ENCODE measurements at regions not wholly inside any gene's neighbourhood (a gene's known extent, or its start where the extent isn't known, plus 50 kb on each side); places are given as distances from the start of the nearest gene placed in this dataset.

DNA sequence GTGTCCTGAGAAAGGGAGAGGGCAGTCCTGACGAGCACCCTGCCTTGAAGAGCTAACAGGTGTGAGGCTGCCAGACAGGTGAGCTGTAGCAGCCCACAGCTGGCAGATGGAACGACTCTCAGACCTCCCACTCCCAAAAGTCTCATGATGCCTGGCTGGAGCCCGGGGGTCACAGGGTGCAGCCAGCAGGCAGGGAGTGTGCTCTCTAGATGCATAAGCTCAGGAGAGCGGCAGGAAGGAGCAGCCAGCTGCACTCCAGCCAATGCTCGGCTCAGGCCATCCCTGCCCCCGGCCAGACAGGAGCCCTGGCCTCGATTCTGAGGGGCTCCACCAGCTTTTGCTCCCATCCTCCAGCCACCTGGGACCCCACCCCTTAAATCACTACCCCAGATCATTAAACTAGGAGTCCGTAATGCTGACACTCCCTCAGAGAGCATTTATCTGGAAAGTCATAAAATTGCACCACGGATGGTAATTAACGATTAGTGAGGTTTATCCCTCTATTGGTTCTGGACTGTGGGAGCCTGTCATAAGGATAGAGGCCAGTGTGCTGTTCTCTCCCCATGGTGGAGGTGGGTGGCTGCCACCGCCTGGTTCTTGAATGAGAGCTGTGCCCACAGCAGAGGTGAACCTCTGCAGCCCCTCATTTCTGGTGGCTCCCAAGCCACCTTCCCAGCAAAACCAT is 63.5 kb upstream of the ZMIZ1 start:
- in situ Hi-C loops (cut with HindIII; ENCODE audit: low sequenced_read_pairs), result no loop called here
- DNase-seq (ENCODE audit: low spot score), result no peak

DNA sequence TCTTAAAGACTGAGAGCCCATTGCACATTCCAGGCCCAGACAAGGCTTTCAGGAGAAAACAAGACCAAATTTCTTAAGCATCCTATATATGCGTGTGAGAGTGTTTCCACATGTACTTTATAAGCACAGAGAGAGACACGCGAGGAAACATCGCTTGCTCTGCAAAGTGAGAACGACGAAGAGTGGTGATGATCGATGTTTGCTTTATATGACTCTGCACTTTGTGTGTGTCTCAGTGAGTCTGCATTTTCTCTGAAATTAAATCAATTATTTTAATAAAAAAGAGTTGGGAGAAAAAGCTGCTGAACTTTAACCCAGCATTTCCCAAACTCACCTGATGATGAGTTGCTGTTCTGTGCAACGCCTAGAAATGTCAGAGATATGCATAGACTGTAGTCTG is 61.7 kb upstream of the ZMIZ1 start:
- in situ Hi-C loops (cut with HindIII; ENCODE audit: low sequenced_read_pairs), result no loop called here
- DNase-seq (ENCODE audit: low spot score), result no peak

DNA sequence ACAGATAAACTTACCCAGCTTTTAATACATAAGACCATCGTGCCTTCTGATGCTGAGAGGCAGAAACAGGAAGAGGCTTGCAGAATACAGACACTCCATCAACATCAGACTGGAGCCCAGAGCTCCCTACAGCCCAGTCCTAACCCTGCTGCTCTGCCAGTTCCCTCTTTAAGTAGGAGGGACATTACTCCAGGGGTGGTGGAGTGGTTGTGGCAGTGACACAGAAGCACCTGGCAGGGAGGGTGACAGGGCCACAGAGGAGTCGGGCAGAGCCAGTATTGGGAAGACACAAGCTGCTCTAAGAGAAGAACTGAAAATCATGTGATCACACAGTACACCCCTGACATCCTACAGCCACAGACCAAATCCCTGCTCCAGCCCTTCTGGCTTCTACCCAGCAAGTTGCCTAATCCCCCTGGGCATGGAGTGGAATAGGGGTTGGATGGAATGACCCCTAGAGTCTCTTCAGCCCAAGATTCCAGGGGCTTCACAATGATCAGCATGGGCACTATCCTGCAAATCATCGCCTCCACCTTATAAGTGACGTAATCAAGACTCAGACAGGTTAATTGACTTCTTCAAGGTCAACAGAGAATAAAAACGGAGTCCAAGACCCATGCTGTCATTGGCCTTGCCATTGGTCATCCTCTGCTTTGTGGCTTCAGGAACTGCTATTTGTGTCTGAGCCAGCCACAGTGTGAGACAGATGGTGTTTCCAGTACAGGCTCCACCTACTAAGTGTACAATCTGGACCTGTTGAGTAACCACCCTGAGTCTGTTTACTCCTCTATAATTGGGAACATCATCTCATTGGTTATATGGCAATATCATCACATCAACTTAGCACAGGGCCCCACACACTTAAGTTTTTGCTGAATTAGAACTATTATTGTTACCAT is 61.1 kb upstream of the ZMIZ1 start:
- in situ Hi-C loops (cut with HindIII; ENCODE audit: low sequenced_read_pairs), result no loop called here
- DNase-seq (ENCODE audit: low spot score), result peak; percentile 98

GRCh38 chr10:79009145-79009544 is 59.6 kb upstream of the ZMIZ1 start:
- in situ Hi-C loops (cut with HindIII; ENCODE audit: low sequenced_read_pairs), result no loop called here

DNA sequence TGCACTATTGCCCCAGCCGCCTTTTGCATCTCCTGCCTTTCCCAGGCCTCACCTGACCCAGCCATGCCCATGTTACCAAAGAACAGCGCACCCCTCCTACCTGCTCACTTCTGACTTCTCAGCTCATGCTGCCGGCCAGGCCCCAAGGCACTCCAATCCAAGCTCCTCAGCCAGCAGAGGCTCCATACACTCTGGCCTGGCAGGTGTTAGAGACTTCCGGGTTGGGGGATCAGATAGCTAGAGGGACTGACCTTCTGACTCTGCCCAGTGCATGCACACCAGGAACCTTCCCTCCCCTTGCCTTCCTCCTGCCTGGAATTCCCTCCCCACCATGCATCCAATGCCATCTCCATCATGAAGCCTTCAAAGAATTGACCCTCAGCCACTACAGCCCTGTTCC is 56.2 kb upstream of the ZMIZ1 start:
- in situ Hi-C loops (cut with HindIII; ENCODE audit: low sequenced_read_pairs), result no loop called here
- DNase-seq (ENCODE audit: low spot score), result no peak

More at GRCh38 chr10:79009145-79009544, 59.6 kb upstream of the ZMIZ1 start:
- DNase-seq (ENCODE audit: low spot score), result no peak

GRCh38 chr10:79013406-79013987 is 55.3 kb upstream of the ZMIZ1 start:
- DNase-seq (ENCODE audit: low spot score), result no peak
- in situ Hi-C loops (cut with HindIII; ENCODE audit: low sequenced_read_pairs), result no loop called here

DNA sequence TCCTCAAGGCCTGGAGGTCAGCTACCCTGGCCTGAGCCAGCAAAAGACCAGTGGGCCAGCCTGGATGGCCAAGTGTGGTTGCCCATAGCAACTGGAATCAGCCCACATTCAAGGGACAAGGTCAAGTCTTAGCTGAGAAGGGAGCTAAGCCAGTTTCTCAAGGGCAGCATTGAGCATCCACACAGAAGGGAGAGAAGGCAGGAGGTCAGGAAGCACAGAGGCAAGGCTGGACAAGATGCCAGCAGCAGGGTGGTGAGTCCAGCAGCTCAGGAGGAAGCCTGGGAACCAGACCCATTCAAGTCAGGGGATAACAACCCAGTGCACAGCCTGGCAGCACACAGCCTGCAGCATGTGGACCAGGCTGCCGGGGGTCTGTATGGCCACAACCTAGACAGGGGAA is 54.0 kb upstream of the ZMIZ1 start:
- DNase-seq (ENCODE audit: low spot score), result peak; percentile 98
- in situ Hi-C loops (cut with HindIII; ENCODE audit: low sequenced_read_pairs), result no loop called here

DNA sequence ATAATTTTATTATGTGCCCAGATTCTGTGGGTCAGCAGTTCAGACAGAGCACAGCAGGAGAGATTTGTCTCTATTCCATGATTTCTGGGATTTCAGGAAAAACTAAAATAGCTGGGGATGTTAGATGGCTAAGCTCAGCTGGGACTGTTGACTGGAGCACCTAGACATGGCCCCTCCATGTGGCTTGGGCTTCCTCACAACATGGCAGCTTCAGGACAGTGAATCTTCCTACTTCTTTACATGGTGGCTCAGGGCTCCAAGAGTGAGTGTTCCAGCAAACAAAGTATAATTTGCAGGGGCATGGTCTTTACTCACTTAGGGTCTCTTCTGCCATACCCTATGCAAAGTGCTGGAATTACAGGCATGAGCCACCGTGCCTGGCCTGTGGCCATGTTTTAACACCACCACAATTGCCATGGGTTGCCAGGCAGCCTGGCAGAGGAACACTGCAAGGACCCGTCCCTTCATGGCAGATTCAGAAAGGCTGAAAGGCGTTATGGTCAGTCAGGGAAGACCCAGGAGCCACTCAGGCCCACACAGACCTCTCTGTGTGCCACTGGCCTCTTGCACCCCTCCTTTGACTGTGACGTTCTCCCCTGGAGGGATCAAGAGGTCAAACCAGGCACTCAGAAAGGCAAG is 50.8 kb upstream of the ZMIZ1 start:
- no peak for DNase-seq (ENCODE audit: low spot score)
- in situ Hi-C loops (cut with HindIII; ENCODE audit: low sequenced_read_pairs), result no loop called here

DNA sequence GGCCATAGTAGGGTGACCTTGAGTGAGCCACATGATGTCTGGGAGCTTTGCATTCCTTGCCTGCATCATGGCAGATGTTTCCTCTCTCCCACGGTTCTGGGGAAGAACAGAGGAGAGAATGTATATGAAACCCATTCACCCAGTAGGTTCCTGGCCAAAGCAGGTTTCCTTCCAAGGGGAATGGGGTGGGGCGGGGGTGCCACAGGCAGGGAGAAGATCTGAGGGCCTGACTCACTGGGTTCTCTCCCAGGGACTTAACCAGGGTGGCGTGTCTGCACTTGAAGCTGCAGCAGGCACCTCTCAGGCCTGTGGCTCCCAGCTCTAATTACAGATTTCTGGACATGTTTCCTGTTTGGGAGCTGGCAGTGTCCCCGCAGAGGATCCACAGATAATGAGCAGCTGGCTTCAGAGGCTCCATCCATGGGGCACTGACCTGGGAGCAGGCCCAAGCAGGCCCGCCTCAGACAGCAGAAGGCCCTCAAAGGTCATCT is 50.2 kb upstream of the ZMIZ1 start:
- peak; percentile 41 for DNase-seq (ENCODE audit: low spot score)
- in situ Hi-C loops (cut with HindIII; ENCODE audit: low sequenced_read_pairs), result no loop called here
